Eye (tissue), 1 donor: ENCODE measurements at regions not wholly inside any gene's neighbourhood (a gene's known extent, or its start where the extent isn't known, plus 50 kb on each side); places are given as distances from the start of the nearest gene placed in this dataset.

Source experiments
- DNase-seq: peaks from one replicate; pipeline ENCODE4 v3.0.0-alpha.2; 2015

DNA sequence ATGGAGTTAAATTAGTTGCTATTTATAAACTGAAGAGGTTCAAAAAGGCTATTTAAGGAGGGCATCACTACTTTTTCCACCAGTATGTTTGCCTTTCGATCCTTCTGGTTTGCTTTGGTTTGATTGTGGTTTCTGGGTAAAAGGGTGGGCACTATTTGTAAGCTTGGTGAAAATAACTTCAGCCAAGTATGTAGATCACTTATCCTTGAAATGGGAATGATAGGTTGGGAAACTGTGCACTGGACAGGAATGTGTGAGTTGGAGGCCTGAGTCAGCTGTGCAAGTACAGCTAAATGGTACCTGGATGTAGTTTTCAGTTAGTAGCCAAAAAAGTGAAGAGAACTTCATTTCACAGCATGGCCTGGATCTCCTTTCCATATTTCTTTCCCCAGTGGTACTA, 466.2 kb downstream of the ENC1 start:
- DNase-seq: no peak

DNA sequence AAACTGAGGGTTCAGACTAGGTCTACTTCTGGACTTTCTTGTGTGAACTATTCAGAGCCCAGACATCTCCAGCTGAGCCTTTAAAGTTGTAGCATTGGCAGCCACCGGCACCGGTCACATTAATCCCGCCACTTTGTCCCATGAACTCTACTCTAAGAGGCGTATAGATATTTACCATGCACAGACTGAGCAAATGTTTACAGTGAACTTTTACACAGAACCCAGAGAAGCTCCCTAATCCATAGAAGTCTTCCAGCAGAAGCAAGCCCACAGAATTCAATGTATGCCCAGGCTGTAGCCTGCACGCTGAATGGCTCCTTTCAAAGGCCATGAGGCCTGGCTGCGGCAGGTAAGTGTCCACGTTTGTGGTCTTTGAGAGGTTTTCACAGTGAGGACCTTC, 466.9 kb downstream of the ENC1 start:
- no peak for DNase-seq

- DNase-seq: no peak
Observed at GRCh38 chr5:74173241-74173640, 467.3 kb downstream of the ENC1 start.

GRCh38 chr5:74169701-74170100, 470.8 kb downstream of the ENC1 start:
- peak; percentile 24 for DNase-seq

GRCh38 chr5:74167930-74168315, 472.6 kb downstream of the ENC1 start:
- no peak for DNase-seq

DNA sequence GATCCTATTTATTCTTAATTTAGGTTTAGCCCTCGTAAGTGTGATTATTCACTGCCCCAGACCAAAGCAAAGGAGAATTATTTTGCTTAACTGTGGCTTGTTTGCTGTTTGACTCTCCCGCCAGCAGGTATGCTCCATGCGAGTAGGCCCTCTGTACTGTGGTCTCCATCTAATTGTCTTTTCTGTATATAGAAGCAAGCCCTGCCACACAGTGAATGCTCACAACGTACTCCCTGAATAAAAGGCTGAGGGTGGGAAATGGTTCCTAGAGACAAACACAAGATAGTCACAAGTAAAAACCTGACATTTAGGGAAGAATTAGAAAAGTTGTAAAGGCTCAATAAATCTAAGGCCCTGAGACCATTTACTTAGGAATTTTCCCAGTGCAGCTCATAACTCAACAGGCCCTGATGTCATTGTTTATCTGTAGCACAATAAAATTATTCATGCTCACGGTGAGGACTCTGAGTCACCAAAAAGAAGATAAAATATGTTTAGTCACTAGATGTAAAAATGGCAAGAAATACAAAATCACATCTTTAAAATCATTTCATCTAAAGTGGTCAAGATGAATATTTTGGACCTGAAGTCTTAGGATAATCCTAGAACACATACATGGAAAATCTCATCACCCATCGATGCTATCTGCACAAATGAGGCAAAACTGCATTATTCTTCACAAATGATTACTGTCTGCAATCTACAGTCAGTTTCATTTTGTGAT, 473.2 kb downstream of the ENC1 start:
- no peak for DNase-seq

DNA sequence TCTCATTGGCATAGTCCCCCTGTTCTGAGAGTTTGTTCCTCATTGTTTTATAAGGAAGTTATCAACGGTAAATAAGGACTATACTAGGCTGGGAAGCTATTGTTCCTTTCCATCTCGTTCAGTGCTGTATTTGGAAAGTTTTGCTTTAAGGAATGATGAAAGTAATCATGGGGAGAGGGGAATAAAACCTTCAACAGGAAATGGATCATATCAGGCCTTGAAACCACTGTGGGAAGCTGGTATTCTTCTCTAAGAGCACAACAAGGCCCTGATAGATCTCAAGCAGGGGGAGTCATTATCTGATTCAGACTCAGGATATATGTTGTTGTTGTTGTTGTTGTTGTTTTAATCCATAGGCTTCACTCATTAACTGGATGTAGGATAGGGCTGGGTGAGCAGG, 474.5 kb downstream of the ENC1 start:
- no peak for DNase-seq

DNA sequence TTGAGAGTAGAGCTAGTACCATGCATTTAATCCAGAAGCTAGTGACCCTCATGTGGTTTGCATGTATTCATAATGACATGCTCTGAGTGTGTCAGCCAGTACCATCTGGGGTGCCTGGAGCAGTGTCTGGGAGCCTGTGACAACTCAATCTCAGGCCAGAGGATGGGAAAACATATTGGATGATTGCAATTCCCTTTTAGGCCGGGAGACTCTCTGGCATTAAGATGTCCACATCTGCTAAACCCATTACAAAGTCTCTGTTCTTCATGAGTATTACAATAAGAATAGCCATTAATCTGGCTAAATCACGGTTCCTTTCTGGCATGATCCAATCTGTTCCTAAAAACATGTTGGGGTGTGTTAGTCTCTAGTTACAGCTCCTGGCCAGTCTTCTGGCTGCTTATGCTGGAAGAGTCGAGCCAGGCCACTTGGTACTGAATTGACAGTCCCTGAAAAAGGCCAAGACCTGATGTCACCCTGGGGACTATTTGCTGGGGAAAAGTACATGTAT, 475.7 kb downstream of the ENC1 start:
- DNase-seq: peak; percentile 54

DNA sequence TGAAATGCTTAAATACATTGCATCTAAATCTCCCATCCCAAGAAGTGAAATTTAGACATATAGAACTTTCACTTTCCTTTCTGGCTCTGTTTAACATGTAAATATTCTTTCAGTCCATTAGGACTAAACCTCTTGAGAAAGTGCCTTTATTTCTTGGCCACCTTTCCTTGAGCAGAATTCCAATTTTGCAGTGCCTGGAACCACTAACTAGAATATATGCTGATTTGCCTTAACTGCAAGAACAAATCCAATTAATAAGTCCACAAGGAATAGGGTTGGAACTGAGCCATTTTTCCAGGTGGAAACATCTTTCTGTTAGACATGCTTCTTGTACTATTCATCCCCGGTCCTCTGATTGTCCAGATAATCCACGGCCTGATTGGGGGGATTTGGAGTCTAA, 478.0 kb downstream of the ENC1 start:
- DNase-seq: no peak

DNA sequence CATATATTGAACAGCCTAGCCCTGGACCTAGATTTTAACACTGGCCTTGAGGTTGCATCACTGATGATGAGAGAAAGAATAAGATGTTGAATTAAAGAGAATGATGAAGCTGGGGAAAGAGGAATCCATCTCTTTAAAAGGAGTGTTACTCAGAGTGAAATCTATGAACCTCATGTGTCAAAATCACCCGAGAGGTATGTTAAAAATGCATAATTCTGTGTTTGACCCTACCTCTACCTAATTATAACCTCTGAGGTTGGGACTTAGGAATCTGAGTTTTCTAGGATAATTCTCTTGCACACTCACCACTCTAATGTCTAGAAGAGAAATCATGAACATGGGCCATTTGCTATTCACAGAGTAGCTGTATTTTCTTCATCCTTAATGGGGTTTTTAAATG, 479.4 kb downstream of the ENC1 start:
- no peak for DNase-seq

DNA sequence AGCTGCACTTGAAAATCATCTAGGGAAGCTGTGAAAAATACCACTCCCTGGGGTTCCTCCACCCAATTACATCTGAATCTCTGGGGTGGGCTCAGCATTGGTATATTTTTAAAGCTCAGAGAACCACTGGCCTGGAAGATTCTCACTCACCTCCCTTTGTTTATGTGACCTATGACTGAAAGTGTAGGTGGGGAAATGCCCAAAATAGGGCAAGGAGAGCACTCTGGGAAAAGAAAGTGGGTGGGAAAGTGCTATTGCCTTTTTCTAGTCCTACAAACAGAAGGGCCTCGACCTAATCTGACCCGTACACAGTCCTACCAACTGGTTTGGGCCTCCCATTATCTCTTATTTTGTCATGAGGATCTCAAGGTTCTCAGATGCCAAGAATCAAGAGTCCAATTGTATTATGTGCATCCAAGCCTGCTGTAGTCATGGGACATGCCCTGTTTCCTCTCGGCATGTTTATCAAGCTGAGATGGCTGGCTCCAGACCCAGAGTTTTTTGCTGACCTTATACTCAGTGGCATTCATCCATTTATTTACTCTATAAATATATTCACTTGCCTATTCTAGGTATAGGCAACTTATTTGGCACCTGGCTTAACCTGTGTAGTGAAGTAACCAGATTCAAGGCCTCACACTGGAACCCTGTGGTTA, 483.7 kb downstream of the ENC1 start:
- no peak for DNase-seq

- no peak for DNase-seq
Observed at GRCh38 chr5:74155501-74155900, 485.0 kb downstream of the ENC1 start.

DNA sequence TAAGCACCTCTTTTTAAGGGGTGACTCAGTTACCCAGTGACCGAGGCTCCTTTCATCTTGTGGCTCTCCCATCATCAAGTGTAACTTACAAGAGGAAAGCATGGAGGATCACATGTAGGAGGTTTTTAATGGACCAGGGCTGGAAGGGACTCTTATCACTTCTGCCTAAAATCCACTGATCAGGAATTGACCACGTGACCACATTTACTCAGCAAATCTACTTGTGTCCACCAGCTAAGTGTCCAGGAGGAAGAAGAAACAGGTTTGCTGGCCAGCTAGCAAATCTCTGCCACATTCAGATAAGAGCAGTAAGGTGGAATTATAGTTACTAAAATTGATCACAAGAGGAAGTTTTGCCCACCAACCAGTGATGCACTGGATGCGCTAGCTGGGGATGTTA, 486.0 kb downstream of the ENC1 start:
- DNase-seq: no peak

GRCh38 chr5:74153255-74153790, 487.2 kb downstream of the ENC1 start:
- no peak for DNase-seq

GRCh38 chr5:74152625-74153254, 487.8 kb downstream of the ENC1 start:
- no peak for DNase-seq

- no peak for DNase-seq
Observed at GRCh38 chr5:74152136-74152535, 488.4 kb downstream of the ENC1 start.

- DNase-seq: no peak
Observed at GRCh38 chr5:74149395-74149794, 491.1 kb downstream of the ENC1 start.

GRCh38 chr5:74148321-74148720, 492.2 kb downstream of the ENC1 start:
- no peak for DNase-seq

GRCh38 chr5:74146796-74147195, 493.7 kb downstream of the ENC1 start:
- peak; percentile 24 for DNase-seq

DNA sequence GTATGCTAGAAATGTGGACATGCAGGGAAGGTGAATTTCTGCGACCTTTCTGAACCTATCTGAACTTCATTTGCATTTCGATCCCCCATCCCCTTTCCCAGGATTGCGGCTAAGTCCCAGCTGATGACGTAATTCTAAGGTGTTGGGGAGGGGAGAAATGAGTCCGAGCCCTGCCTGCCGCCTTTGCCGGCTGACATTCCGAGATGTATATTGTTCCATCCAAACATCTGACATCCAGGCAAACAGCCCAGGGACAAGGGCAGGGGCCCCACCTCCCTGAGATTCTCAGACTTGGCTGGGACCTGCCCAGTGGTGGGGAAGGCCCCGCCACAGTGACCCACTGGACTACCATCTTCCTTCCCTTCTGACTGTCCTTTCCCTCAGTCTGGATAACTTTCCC, 494.6 kb downstream of the ENC1 start:
- no peak for DNase-seq

GRCh38 chr5:74143721-74144330, 496.7 kb downstream of the ENC1 start:
- no peak for DNase-seq

DNA sequence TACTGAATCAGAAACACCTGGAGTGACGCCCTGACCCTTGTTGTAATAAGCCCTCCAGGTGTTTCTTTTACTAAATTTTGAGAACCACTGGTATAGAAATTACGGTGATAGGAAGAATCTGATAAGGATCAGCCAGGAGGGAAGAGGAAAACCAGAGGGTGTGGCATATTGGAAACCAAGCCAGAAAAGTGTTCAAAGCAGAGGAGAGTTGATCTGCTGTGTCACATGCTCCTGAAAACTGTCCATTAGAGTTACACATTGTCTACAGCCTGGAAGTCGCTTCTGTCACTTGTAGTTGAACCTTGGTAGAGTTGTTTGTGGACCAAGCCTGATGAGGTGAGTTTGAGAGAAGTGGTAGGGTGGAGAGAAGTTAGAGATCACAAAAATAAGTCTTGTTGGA, 497.4 kb downstream of the ENC1 start:
- no peak for DNase-seq

DNA sequence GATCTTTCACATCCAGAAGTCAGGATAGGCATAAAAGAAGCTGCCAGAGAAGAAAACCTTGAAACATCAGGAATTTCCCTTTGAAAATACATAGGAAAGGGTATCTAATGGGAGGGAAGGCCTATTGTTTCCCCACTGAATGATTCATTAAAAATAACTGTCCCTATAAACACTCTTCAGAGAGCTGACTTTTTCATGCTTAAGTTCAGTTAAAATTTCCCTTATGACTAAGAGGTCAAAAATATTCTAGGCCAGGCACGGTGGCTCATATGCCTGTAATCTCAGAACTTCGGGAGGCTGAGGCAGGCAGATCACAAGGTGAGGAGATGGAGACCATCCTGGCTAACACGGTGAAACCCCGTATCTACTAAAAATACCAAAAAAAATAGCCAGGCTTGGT, 499.5 kb downstream of the ENC1 start:
- DNase-seq: no peak
